Suprapubic skin (tissue), 4 donors: ENCODE measurements at regions not wholly inside any gene's neighbourhood (a gene's known extent, or its start where the extent isn't known, plus 50 kb on each side); places are given as distances from the start of the nearest gene placed in this dataset.

Experiments
- CTCF ChIP-seq, 2 donors: fragments of 200-600 bp in 1 of 2; fragments of 450-650 bp in 1 of 2; sonication (generic) in 1 of 2; IDR thresholded peaks; one replicate each; pipeline ENCODE4 v1.5.1; 2016 to 2019; ENCODE audit warnings: antibody characterized with exemption in 2 of 2, mild to moderate bottlenecking in 1 of 2, moderate library complexity in 1 of 2
- EP300 ChIP-seq: sonication (generic); formaldehyde crosslinking; IDR thresholded peaks from one replicate; pipeline ENCODE4 v1.6.1; 2017; ENCODE audit warnings: antibody characterized with exemption
- POLR2A ChIP-seq, 2 donors: fragments of 450-650 bp; IDR thresholded peaks; one replicate each; pipeline ENCODE4 v1.6.1; 2017; ENCODE audit warnings: antibody characterized with exemption in 2 of 2, mild to moderate bottlenecking in 2 of 2, moderate library complexity in 2 of 2
- POLR2AphosphoS5 ChIP-seq, 3 donors: sonication (generic); formaldehyde crosslinking; IDR thresholded peaks; one replicate each; pipeline ENCODE4 v1.6.1; 2017; ENCODE audit warnings: antibody characterized with exemption in 3 of 3

DNA sequence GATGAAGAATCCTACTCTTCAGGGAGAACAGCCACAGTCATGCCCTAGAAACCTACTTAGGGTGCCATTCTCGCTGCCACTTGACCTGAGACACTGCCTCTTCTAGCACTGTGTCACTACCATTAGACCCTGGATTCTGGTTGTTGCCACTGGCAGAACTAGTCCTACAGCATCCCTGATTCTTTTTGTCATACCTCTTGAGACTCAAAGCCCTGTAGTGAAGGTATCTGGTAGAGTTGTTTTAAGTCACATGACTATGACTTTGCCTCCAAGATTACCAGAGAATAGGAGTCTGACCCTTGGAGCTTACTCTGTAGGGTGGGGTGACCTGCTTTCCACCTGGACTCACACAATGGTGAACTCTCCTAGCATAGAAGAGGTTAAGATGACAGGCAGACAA, 296.7 kb downstream of the TNS1 start:
- no peak for TF ChIP-seq CTCF (IDR thresholded peaks at IDR 0.05)
- no peak for TF ChIP-seq POLR2A (IDR thresholded peaks at IDR 0.05)
- TF ChIP-seq POLR2AphosphoS5 (IDR thresholded peaks at IDR 0.05) = no peak
- TF ChIP-seq EP300 = no peak
